GM21526 (cell line): ENCODE measurements at regions not wholly inside any gene's neighbourhood (a gene's known extent, or its start where the extent isn't known, plus 50 kb on each side); places are given as distances from the start of the nearest gene placed in this dataset.

Source experiments
- ATAC-seq: cut with Tn5 transposase; IDR thresholded peaks from one replicate; pipeline ENCODE4 v1.9.1; 2021; ENCODE audit warnings: moderate library complexity; ENCODE audit not compliant: unreplicated experiment, low FRiP score

DNA sequence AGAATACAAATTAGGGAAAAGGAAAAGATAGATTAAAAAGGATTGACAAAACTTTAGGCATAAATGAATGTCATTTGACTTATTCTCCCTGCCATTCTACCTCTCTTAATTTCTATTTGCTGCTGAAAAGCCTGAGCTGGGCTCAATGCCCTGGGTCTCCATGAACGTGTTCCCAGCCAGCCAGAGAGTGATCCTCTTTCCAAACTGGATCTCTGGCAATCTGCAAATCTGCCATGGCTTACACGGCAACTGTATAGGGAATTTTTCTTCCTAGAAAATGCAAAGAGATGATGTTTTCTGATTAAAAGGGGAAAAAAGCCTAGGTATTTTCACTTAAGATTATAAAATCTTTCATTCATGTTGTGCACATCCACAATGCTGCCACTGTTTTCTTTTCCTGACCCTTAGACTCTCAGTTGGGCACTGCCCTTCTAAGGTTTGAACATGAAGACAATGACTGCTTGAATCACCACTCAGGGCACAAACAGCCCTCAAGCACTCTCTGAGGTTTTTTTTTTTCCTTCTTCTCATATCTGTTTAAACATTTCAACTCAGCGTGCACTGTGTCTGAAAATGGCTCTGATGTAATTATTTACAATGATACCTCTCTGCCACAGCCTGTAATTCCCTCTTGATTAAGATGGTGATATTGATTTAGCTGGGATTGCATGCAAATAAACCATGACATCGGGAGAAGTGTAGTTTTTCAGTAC, 60.3 kb downstream of the DACT1 start:
- no peak for ATAC-seq

GRCh38 chr14:58699681-58700205, 62.0 kb downstream of the DACT1 start:
- no peak for ATAC-seq

- no peak for ATAC-seq
These were observed 63.4 kb downstream of the DACT1 start for GRCh38 chr14:58701156-58701555.

- ATAC-seq = no peak
These were observed 63.8 kb downstream of the DACT1 start for GRCh38 chr14:58701604-58702003.

DNA sequence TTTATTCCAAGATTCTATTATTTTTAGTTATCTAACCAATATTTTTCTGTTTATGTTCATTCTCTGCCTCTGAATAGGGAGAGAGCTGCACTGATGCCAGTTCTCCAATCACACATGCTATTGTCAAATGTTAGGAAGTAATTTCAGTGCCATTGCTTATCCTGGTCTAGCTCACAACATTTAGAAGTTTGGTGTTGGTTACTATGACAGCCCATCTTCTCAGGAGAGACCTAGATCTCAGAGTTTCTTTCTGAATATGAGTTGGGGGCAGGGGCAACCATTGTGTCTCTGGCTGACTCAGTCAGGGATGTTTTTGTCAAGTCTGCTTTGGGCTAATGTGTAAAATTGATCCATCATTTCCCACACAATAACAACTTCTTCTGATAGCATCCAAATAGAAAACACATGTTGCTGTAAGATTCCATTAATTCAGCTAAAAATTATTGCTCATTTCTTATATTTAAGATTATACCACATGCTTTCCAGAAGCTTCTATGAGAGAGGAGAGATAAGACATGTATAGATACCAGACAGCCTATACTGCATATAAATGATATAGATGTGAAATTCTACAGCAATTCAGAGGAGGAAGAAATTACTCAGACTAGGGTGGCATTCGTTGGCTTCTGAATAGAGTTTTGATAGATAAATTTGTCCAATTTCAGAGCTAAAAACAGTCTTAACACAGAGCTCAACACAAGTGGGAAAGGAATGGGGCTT, 64.8 kb downstream of the DACT1 start:
- no peak for ATAC-seq

DNA sequence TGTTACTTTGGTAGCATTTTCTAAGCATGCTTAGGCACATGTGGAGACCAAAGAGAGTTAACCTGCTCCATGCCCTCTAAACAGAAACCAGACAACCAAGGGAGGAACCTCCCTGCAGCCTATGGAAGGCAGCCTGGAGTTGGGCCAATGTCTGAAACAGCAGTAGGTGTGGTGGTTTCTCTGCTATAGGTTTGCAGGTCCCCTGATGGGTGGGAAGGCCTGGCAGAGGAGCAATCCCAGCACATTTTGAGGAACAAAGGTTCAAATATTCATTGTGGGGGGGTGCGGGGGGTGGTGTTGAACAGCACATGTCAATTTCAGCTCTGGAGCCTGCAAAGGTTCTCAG, 65.4 kb downstream of the DACT1 start:
- ATAC-seq = no peak

GRCh38 chr14:58705066-58705465, 67.3 kb downstream of the DACT1 start:
- ATAC-seq = no peak

GRCh38 chr14:58707949-58708348, 70.2 kb downstream of the DACT1 start:
- ATAC-seq = no peak

DNA sequence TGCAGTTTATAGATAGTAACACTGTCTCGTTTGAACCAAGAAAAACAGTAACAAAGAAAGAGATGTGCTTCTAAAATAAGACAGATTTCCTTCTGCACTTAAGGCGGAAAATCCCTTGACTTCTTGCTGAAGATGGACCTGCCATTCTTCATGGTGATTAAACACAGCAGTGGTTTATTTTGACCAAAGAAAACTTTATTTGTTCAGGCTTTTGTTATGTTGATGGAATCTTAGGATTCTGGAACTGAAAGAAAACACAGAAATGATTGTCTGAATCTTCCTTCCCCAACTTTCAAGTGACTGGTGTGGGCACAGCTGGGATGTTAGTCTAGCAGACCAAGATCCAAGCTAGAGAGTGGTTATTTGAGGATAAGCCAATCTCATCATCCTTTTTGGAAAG, 72.2 kb downstream of the DACT1 start:
- ATAC-seq = no peak

DNA sequence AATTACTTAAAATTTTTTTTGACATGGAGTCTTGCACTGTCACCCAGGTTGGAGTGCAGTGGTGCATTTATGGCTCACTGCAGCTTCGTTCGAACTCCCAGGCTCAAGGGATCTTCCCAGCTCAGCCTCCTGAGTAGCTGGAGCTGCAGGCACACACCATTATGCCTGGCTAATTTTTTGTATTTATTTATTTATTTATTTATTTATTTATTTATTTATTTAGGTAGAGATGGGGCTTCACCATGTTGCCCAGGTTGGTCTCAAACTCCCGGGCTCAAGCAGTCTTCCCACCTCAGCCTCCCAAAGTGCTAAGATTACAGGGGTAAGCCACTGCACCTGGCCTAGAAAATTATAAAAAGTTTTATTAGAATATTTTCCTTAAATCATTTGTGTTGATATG, 73.6 kb downstream of the DACT1 start:
- no peak for ATAC-seq

- no peak for ATAC-seq
These were observed 74.6 kb downstream of the DACT1 start for GRCh38 chr14:58712357-58712756.

GRCh38 chr14:58713677-58714076, 75.9 kb downstream of the DACT1 start:
- no peak for ATAC-seq

- no peak for ATAC-seq
These were observed 78.9 kb downstream of the DACT1 start for GRCh38 chr14:58716706-58717105.

DNA sequence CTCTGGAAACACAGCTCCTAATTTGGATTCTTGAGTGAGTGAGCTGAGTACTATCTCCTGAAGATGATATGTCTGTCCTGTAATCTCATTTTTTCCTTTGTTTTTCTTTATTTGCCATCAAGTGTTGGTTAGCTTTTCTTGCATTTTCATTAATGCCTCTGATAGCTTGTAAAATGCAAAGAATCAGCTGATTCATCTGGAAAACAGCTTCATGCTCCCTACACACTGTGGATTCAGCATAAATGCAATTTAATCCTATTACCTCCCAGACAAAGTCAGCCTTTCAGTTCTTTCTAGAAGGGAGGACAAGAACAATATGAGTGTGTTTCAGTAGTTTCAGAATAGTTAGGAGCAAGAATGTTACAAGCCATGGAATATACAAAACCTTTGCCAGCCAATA, 79.4 kb downstream of the DACT1 start:
- ATAC-seq = no peak

GRCh38 chr14:58717813-58718212, 80.1 kb downstream of the DACT1 start:
- no peak for ATAC-seq

- ATAC-seq = no peak
These were observed 80.8 kb downstream of the DACT1 start for GRCh38 chr14:58718226-58719205.

GRCh38 chr14:58721723-58722122, 84.0 kb downstream of the DACT1 start:
- ATAC-seq = no peak

GRCh38 chr14:58722441-58722840, 84.7 kb downstream of the DACT1 start:
- ATAC-seq = no peak

- no peak for ATAC-seq
These were observed 86.4 kb downstream of the DACT1 start for GRCh38 chr14:58724206-58724605.

GRCh38 chr14:58724702-58725101, 86.9 kb downstream of the DACT1 start:
- no peak for ATAC-seq

DNA sequence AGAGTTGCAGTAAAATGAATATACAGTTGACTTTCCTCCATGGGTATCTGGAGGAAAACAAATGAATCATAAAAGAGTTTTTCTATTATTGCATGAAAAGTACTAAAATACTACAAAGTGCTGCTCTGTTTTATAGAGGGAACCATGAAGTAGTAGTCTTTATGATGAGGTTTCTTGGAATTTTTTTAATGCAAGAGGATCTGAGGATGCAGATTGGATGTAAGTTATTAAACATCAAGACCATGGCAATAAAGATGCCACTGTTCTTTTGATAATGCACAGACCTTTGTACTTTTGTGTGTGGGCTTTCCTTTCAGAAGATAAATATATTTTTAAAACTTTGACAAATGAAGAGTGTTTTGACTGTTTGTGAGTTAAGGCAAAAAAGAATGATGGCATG, 87.5 kb downstream of the DACT1 start:
- no peak for ATAC-seq
